Activated CD4-positive, CD25-positive, alpha-beta regulatory T cell treated with anti-CD3 and anti-CD28 coated beads, Interleukin-2, amount 50 U/mL, for 24 hours (primary cell): ENCODE measurements at regions not wholly inside any gene's neighbourhood (a gene's known extent, or its start where the extent isn't known, plus 50 kb on each side); places are given as distances from the start of the nearest gene placed in this dataset.

Experiments
- ATAC-seq, 2 donors: fragments of 150-1000 bp; cut with Tn5 transposase; one replicate each; pipeline ENCODE4 v1.10.0; 2021; ENCODE audit warnings: mild to moderate bottlenecking in 1 of 2, moderate library complexity in 1 of 2

- ATAC-seq: no peak
These were observed 231.1 kb downstream of the SOX4 start for GRCh38 chr6:21824431-21825177.

GRCh38 chr6:21826023-21826422 is 232.5 kb downstream of the SOX4 start:
- ATAC-seq: no peak

GRCh38 chr6:21826904-21827303 is 233.4 kb downstream of the SOX4 start:
- ATAC-seq: no peak

DNA sequence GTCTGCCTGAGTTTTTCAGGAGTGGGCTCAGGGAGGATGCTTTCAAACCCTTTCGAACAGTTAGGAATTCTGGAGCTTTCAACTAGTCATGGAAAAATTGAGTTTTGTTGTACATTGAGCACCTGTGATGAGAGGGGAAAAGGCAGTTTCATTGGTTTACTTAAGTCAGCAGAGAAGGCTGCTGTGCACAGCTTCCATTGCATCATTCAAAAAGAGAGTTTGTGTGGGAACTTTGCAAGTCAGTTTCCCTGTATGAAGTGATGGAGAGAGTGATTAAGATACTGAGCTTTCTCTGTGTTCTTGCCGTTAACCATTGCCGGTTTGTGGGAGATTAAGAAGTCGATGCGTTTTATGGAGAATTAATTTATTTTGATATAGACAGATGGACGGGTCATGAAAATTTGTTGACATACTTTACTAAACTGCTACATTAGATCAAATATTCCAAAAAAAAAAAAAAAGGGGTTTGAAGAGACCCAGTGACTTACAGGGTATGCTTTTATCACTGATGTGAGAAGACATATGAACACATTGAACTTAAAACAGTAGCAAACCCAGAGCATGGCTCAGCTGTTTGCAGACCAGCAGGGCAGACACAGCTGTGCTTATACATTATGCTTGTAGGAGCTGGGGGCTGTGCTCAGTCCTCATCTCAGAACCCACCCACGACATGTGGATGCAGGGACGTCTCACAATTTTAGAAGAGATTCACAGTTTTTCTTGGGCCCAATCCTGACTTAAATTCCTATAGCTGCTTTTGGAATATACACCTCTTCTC is 234.1 kb downstream of the SOX4 start:
- no peak for ATAC-seq

GRCh38 chr6:21828704-21829103 is 235.2 kb downstream of the SOX4 start:
- no peak for ATAC-seq

GRCh38 chr6:21829126-21829525 is 235.6 kb downstream of the SOX4 start:
- ATAC-seq: no peak

- no peak for ATAC-seq
These were observed 238.2 kb downstream of the SOX4 start for GRCh38 chr6:21831521-21832291.

- no peak for ATAC-seq
These were observed 242.7 kb downstream of the SOX4 start for GRCh38 chr6:21836277-21836676.

DNA sequence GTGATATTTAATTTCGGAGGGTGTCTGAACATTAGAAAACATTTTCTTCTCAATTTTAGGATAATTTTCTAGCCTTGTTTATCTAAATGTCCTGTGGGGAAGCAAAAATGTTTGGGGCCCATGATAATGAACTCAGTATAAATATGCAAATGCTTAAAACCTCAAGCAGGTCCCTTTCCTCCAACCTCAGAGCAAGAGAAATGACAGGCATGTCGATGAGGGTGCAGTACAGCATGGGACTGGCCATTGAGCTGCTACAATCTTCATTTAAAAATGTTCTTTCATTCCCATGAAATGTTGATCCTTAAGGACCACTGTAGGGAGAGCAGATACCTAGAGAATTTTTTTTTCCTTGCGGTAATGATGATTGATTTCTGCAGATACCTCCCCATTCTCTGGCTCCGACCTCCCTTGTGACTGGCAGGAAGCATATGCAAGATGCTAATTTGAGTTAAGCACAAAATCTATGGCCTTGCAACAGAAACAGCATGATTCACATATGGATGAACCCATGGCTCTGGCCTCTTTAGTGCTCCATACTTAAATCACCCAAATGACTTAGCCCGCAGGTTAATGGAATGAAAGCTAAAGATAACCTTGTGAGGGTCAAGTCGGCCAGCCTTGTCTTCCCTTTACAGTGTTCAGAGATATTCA is 243.3 kb downstream of the SOX4 start:
- no peak for ATAC-seq

DNA sequence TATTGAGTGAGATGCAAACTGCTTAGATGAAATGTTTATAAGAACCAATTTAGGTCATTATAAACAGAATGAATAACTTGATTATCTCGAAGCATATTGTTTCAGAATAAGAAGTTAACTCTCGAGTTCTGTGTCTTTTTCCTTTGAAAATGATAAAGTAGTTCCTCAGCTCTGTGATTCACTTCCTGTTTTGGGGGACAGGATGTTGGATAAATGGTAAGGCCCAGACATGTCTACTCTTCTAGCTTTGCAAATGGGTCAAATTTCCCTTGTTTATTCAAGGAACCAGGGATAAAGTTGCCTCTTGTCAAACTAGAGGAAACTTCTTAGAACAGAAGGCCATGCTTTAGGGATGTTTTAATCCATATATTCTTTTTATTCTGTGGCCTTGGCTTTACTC is 246.9 kb downstream of the SOX4 start:
- ATAC-seq: no peak

DNA sequence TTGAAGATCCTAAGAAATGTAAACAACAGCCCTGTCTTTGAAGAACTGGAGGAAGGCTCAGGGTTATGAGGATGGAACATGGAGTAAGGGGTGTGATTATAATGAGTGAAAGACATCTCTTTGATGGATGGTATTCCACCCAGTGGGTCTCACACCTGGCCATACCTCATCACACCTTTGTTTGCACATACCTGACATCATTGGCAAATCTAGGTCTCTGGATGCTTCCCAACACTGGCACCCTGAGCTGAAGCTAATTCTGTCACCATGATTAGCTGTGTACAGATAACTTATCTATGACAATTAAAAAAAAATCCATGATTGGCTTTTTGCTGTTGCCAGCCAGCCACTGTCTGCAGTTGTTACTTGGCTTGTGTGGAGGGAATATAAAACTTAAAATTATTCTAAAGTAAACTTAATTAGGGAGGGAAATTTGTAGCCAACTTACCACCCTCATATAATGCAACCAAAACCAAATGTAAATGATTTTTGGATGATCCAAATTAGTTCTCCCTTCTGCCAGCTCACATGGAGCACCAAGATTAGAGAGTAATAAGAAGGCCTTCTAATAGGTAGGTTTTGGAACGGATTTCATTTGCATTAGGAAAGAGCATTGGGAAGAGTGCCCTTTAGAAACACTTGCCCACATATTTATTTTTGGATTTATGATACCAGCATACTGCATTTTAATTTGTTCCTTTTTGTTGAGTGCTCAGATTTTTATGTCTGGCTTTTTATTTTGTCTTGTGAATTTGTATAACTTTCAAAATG is 249.5 kb downstream of the SOX4 start:
- no peak for ATAC-seq

GRCh38 chr6:21844120-21844917 is 250.8 kb downstream of the SOX4 start:
- no peak for ATAC-seq

DNA sequence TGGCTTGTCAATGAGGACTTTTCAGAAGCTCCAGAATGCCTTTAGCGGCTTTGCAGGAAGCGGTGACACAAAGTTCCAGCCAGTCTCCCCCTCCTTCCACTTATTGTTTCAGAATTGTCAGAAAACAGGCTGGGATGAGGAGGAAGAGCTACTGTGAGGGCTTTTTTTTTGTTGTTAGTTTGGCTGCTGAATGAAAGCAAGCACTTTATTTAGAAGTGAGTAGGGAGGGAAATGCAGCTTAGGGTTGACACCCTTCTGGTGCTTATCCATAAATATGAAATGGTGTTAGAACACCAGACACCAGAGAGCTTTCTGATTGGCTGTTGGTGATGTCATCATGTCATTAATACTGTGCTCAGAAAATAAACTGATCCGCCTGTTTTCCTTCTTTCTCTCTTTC is 251.5 kb downstream of the SOX4 start:
- no peak for ATAC-seq

- ATAC-seq: no peak
These were observed 252.0 kb downstream of the SOX4 start for GRCh38 chr6:21845439-21846140.

GRCh38 chr6:21846541-21847451 is 253.2 kb downstream of the SOX4 start:
- ATAC-seq: no peak

GRCh38 chr6:21847711-21848480 is 254.3 kb downstream of the SOX4 start:
- ATAC-seq: no peak

- ATAC-seq: no peak
These were observed 257.1 kb downstream of the SOX4 start for GRCh38 chr6:21850691-21851090.

- no peak for ATAC-seq
These were observed 262.4 kb downstream of the SOX4 start for GRCh38 chr6:21855811-21856455.
